GM19468 (cell line): ENCODE measurements at regions not wholly inside any gene's neighbourhood (a gene's known extent, or its start where the extent isn't known, plus 50 kb on each side); places are given as distances from the start of the nearest gene placed in this dataset.
"Not testable (repeated sequence)": the region's sequence is repeated elsewhere in the genome, so short reads cannot be mapped to it uniquely, and the experiment has no call there.

Source experiments
- ATAC-seq: cut with Tn5 transposase; IDR thresholded peaks from one replicate; pipeline ENCODE4 v1.9.1; 2021; ENCODE audit warnings: mild to moderate bottlenecking, moderate library complexity, moderate number of reproducible peaks; ENCODE audit not compliant: unreplicated experiment; ENCODE audit errors: extremely low read depth

- no peak for ATAC-seq
These were observed 139.5 kb upstream of the SETBP1 start for GRCh38 chr18:44541159-44541558.

DNA sequence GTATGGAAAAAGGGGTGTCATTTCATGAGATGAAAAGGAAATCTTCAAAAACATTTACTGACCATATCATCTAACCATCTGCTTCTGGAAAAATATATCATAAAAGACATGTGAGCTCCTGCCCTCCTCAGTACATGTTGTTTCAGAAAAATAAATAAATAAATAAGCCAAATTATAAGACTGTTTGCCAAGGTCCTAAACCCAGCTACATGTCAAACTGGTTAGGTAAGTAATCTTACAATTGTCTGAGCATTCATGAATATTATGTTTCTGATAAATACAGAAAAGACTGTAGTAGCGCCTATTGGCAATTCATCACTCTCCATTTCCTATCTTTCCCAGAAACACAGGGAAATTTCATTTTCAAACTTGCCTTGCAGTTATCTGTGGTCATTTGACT lies 138.9 kb upstream of the SETBP1 start:
- no peak for ATAC-seq

DNA sequence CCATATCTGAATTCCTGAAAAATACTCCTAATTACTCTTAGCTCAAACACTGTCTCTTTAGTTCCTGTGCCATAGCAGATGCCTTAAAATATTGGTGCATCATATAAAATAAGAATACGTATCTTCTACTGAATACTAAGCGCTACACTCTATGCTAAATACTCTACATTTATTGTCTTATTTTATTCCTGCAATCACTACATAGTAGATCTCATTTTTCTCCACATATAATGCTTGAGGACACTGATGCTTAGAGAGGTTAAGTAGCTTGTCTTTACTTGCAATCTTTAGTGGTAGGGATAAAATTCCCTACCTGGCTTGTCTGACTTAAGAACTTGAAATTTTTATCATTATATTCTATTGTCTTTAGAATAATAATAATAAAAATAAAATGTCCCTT lies 137.3 kb upstream of the SETBP1 start:
- no peak for ATAC-seq

DNA sequence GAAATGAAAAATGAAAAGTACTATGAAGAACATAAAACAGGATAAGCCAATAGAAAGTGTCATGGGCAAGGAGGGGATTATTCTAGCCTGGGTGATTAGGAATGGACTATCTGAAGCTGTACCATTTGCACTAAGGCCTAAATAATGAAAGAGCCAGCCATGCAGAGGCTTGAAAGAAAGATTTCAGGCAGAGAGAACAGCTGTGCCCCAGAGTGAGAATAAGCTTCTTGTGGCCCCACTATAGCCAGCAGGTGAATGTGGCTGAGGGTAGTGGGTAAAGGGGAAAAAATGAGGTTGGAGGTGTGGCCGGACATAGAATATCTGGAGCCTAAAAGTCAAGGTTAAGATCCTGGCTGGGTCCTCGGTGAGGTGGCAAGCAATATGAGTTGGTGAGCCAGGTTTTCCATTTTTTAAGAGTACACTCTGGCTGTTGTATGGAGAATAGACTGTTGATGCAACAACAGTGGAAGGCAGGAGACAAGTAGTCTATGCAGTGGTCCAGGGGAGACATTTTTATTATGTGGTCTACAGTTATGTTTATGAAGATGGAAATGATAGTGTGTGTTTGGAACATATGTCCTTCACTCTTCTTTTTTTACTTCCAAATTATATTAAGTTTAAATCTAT lies 135.2 kb upstream of the SETBP1 start:
- ATAC-seq, result no peak

- no peak for ATAC-seq
These were observed 133.7 kb upstream of the SETBP1 start for GRCh38 chr18:44546954-44547353.

- no peak for ATAC-seq
These were observed 132.1 kb upstream of the SETBP1 start for GRCh38 chr18:44548291-44549221.

DNA sequence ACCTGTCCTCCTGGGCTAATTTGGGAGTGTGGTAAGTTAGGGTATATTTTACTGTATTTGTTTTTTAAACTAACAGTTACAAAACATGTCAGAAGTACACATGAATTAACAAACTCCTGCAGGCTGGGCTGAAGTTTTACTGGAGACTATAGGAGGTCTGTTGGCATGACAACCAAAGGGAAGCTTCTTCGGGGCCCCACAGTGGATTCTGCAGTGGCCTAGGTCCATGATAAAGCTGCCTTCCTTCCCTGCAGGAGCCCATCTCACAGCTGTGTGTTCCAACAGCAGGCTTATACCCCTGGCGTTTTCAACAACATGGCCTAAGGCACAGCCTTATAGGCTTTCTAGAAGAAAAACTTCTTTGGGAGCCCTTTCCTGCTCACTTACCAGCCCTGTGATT lies 128.0 kb upstream of the SETBP1 start:
- ATAC-seq, result no peak

GRCh38 chr18:44556296-44556695 lies 124.4 kb upstream of the SETBP1 start:
- no peak for ATAC-seq

GRCh38 chr18:44557616-44558151 lies 123.0 kb upstream of the SETBP1 start:
- no peak for ATAC-seq

DNA sequence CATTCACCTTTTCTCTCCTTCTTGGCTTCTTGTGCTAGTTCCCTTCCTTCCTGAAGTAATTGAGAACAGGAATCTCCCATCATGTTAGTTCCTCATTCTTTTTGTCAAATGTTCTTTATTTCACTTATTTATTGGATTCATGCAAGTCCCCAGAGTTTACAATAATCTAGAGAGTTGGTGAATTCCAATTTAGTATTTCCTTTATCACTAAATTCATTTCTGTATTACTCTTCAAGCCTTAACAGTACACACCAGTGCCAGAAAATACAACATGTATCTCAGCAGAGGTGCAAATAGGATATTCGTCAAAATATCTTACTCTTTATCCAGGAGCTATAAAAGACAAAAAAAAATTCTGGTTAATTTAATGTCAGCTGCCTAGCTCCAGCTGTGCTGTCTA lies 121.9 kb upstream of the SETBP1 start:
- ATAC-seq, result no peak

DNA sequence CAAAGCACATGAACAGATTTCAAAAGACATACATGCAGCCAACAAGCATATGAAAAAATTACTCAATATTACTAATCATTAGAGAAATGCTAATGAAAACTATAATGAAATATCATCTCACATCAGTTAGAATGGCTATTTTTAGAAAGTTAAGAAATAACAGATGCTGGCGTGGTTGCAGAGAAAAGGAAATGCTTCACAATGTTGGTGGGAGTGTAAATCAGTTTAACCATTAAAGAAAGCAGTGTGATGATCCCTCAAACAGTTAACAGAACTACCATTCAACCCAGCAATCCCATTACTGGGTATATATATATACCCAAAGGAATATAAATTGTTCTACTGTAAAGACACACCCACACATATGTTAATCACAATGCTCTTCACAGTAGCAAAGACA lies 117.7 kb upstream of the SETBP1 start:
- no peak for ATAC-seq

DNA sequence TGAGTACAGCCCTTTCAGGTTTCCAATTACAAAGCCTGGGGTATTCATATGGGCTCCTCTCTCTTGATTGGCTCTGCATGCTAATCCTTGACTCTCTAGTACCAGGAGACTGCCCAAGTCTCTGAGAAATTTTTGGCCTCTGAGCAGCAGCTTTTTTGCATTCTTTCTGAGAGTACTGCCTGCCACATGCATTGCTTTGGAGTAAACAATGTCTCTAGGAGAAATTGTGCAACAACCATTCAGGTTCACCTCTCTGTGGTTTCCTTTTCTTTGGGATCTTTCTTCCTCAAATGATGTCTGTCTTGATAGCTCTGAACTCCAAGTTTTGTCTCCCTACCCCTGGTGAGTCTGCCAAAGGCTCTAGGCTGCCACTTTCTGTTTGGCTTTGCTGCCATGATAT lies 115.8 kb upstream of the SETBP1 start:
- no peak for ATAC-seq

DNA sequence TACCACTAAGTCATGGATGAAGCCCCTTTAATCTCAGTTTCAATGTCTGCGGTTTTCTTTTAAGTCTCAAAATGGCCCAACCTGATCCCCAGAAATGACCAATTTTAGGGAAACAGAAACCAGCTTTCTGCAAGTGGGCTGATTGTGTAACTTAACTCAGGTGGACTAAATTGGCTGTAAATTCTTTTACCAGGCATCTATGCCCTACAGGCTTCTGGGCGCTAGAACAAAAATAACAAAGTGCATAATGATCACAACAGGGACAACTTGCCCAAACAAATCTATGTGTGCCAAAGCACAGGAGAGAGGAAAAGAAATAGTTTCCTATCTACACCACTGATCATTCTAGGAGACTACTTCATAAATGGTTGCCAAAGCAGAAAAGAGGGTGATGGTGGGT lies 112.3 kb upstream of the SETBP1 start:
- ATAC-seq, result no peak

DNA sequence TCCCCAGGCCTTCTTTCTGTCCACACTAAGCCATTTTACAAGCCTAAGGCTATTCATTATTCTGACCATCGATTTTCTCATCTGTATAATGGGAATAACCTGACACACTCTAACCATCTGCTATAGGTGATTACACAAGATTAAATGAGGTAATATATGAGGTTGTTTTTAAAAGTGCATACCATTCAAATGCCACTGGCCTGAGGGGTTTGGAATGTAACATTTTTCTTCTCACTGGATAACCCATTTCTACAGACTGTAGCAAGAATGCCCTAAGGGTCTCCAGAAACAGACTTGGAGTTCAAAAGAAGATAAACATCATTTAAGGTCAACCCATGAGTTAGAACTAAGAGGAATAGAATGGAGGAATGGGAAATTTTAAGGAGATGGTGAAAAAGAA lies 111.7 kb upstream of the SETBP1 start:
- no peak for ATAC-seq

- no peak for ATAC-seq
These were observed 111.2 kb upstream of the SETBP1 start for GRCh38 chr18:44569391-44570055.

DNA sequence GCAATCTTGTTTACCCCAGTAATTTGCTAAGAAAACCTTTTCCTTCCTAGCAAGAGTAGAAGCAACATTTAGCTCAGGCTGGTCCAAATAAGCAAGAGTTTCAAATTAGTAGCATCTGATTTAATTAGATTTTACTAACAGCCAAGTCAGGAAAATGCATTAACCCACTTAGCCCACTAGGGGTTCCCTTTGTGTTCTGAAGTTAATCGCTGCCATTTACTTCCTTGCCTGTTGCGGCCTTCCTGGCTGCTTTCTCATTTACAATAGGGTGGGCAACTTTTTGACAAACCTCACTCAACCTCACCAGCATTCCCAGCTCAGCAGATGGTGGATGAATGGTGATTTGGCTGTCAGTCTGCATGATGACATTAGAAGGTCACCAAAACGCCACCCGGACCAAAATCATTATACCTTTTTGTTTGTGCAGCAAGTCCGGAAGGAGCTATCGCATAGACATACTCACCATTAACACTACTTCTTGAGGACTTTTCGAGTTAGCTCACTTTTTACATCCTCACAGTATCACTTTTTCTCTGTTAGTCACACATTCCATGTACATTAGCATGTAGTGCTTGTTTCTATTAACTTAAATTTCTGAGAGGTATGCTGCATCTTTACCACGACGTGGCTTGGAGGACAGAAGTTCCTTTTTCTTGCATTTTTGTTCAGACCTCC lies 101.5 kb upstream of the SETBP1 start:
- ATAC-seq, result no peak

DNA sequence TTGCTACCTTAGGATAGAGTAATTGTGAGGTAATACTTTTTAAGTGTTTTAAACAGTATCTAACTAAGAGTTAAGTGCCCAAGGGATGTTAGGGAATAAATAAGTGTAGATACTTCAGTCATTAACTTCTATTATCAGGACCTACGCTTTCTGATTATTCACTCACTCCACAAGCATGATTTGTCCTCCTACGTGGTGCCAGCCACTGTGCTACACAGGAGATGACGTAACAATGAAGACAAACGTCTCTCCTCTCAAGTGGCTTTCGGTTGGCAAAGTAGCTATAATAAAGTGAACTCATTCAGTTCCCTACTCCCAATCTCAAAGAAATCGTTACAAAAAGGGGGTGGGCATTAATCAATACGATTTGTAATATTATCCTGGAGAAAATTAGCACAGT lies 100.9 kb upstream of the SETBP1 start:
- ATAC-seq, result no peak

GRCh38 chr18:44580159-44580558 lies 100.5 kb upstream of the SETBP1 start:
- ATAC-seq, result no peak

GRCh38 chr18:44580782-44581181 lies 99.9 kb upstream of the SETBP1 start:
- ATAC-seq, result not testable (repeated sequence)

DNA sequence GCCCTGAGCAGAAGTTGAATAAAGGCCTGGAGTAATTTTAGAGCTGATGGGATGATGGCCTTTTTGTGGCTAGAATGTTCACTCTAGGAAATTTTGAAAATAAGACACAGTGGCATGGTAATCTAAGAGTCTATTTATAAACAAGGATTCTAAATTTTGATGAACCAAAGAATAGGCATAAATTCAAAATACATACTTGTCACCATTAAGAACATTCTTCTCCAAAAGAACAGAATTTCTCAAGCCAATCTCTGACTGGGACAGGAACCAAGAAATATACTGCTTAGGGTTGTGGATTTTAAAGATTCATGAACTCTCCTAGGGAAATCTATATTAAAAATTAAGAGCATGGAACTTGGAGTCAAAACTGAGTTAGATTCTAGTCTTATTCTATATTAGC lies 98.2 kb upstream of the SETBP1 start:
- ATAC-seq, result no peak
